SH-SY5Y (cell line): ENCODE measurements at regions not wholly inside any gene's neighbourhood (a gene's known extent, or its start where the extent isn't known, plus 50 kb on each side); places are given as distances from the start of the nearest gene placed in this dataset.

Experiments
- GATA2 ChIP-seq: IDR thresholded peaks from 2 replicates; pipeline ENCODE4 v1.6.1; 2011; ENCODE audit warnings: mild to moderate bottlenecking, low read depth, low read length
- GATA3 ChIP-seq: IDR thresholded peaks from 2 replicates; pipeline ENCODE4 v1.6.1; 2011; ENCODE audit warnings: low read depth, mild to moderate bottlenecking, low read length, moderate library complexity

GRCh38 chr2:181235683-181236459 lies 221.3 kb upstream of the ITGA4 start:
- TF ChIP-seq GATA2 (no peak), GATA3 (no peak)
